ENCODE measurements at regions not wholly inside any gene's neighbourhood (a gene's known extent, or its start where the extent isn't known, plus 50 kb on each side); places are given as distances from the start of the nearest gene placed in this dataset.

GRCh38 chr1:110768605-110769004, 93.9 kb upstream of the KCNA3 start:
- no peak for DNase-seq (ENCODE audit: extremely low read depth in 1 of 11, low read depth in 9 of 11, low spot score in 4 of 11)

GRCh38 chr1:110766336-110766647, 91.6 kb upstream of the KCNA3 start:
- DNase-seq (ENCODE audit: extremely low read depth in 1 of 11, low read depth in 9 of 11, low spot score in 4 of 11), result no peak

- peak in 4 of 11 donors; percentile 14 to 28 (median 22) for DNase-seq (ENCODE audit: extremely low read depth in 1 of 11, low read depth in 9 of 11, low spot score in 4 of 11)
Measured at GRCh38 chr1:110765640-110766335, 91.0 kb upstream of the KCNA3 start.

GRCh38 chr1:110763149-110763548, 88.4 kb upstream of the KCNA3 start:
- DNase-seq (ENCODE audit: extremely low read depth in 1 of 11, low read depth in 9 of 11, low spot score in 4 of 11), result no peak

- DNase-seq (ENCODE audit: extremely low read depth in 1 of 11, low read depth in 9 of 11, low spot score in 4 of 11), result no peak
Measured at GRCh38 chr1:110760321-110760720, 85.6 kb upstream of the KCNA3 start.

GRCh38 chr1:110756506-110756905, 81.8 kb upstream of the KCNA3 start:
- no peak for DNase-seq (ENCODE audit: extremely low read depth in 1 of 11, low read depth in 9 of 11, low spot score in 4 of 11)

GRCh38 chr1:110752941-110753725, 78.4 kb upstream of the KCNA3 start:
- no peak for DNase-seq (ENCODE audit: extremely low read depth in 1 of 11, low read depth in 9 of 11, low spot score in 4 of 11)

- DNase-seq (ENCODE audit: extremely low read depth in 1 of 11, low read depth in 9 of 11, low spot score in 4 of 11), result no peak
Measured at GRCh38 chr1:110750562-110750961, 75.8 kb upstream of the KCNA3 start.

GRCh38 chr1:110749960-110750359, 75.2 kb upstream of the KCNA3 start:
- DNase-seq (ENCODE audit: extremely low read depth in 1 of 11, low read depth in 9 of 11, low spot score in 4 of 11), result no peak

- peak; percentile 36 to 74 (median 67) for DNase-seq (ENCODE audit: extremely low read depth in 1 of 11, low read depth in 9 of 11, low spot score in 4 of 11)
Measured at GRCh38 chr1:110746644-110747259, 72.0 kb upstream of the KCNA3 start.

- DNase-seq (ENCODE audit: extremely low read depth in 1 of 11, low read depth in 9 of 11, low spot score in 4 of 11), result no peak
Measured at GRCh38 chr1:110743397-110743796, 68.7 kb upstream of the KCNA3 start.

- no peak for DNase-seq (ENCODE audit: extremely low read depth in 1 of 11, low read depth in 9 of 11, low spot score in 4 of 11)
Measured at GRCh38 chr1:110736900-110737605, 62.3 kb upstream of the KCNA3 start.

- no peak for DNase-seq (ENCODE audit: extremely low read depth in 1 of 11, low read depth in 9 of 11, low spot score in 4 of 11)
Measured at GRCh38 chr1:110734133-110734680, 59.5 kb upstream of the KCNA3 start.

GRCh38 chr1:110731529-110731928, 56.8 kb upstream of the KCNA3 start:
- no peak for DNase-seq (ENCODE audit: extremely low read depth in 1 of 11, low read depth in 9 of 11, low spot score in 4 of 11)

- no peak for DNase-seq (ENCODE audit: extremely low read depth in 1 of 11, low read depth in 9 of 11, low spot score in 4 of 11)
Measured at GRCh38 chr1:110728388-110729001, 53.8 kb upstream of the KCNA3 start.

GRCh38 chr1:110727246-110727645, 52.5 kb upstream of the KCNA3 start:
- DNase-seq (ENCODE audit: extremely low read depth in 1 of 11, low read depth in 9 of 11, low spot score in 4 of 11), result no peak

GRCh38 chr1:110726755-110727154, 52.0 kb upstream of the KCNA3 start:
- no peak for DNase-seq (ENCODE audit: extremely low read depth in 1 of 11, low read depth in 9 of 11, low spot score in 4 of 11)
